NB4 (cell line): ENCODE measurements at regions not wholly inside any gene's neighbourhood (a gene's known extent, or its start where the extent isn't known, plus 50 kb on each side); places are given as distances from the start of the nearest gene placed in this dataset.

Experiments used
- MAX ChIP-seq: IDR thresholded peaks from 2 replicates; pipeline ENCODE4 v1.6.1; 2011; ENCODE audit warnings: low read depth, low read length
- MYC ChIP-seq: IDR thresholded peaks from 2 replicates; pipeline ENCODE4 v1.6.1; 2011; ENCODE audit warnings: low read depth, low read length
- POLR2A ChIP-seq: IDR thresholded peaks from 2 replicates; pipeline ENCODE4 v1.6.1; 2011; ENCODE audit warnings: mild to moderate bottlenecking; ENCODE audit not compliant: insufficient read length; ENCODE audit errors: extremely low read depth
- TF ChIP-seq, protein P1 (sequence below): IDR thresholded peaks from one replicate; pipeline ENCODE4 v1.5.1; 2012; ENCODE audit warnings: low read depth, low read length

DNA sequence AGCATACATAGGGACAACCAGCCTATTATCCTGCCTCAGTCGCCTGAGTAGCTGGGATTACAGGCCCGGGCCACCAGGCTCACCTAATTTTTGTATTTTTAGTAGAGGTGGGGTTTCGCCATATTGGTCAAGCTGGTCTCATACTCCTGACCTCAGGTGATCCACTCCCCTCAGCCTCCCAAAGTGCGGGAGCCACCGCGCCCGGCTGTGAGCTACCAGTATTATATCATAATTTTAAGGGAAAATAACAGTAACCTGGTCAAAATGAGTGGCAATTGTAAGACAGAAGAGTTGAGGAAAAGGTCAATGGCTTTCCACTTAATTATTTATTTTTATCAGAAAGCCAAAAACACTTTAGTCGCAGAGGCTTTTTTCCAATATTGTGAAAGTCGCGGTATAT, 652.6 kb upstream of the BCHE start:
- TF ChIP-seq, protein P1, sequence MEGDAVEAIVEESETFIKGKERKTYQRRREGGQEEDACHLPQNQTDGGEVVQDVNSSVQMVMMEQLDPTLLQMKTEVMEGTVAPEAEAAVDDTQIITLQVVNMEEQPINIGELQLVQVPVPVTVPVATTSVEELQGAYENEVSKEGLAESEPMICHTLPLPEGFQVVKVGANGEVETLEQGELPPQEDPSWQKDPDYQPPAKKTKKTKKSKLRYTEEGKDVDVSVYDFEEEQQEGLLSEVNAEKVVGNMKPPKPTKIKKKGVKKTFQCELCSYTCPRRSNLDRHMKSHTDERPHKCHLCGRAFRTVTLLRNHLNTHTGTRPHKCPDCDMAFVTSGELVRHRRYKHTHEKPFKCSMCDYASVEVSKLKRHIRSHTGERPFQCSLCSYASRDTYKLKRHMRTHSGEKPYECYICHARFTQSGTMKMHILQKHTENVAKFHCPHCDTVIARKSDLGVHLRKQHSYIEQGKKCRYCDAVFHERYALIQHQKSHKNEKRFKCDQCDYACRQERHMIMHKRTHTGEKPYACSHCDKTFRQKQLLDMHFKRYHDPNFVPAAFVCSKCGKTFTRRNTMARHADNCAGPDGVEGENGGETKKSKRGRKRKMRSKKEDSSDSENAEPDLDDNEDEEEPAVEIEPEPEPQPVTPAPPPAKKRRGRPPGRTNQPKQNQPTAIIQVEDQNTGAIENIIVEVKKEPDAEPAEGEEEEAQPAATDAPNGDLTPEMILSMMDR, result no peak
- no peak for TF ChIP-seq POLR2A
- no peak for TF ChIP-seq MAX
- TF ChIP-seq MYC, result no peak
